ENCODE measurements at regions not wholly inside any gene's neighbourhood (a gene's known extent, or its start where the extent isn't known, plus 50 kb on each side); places are given as distances from the start of the nearest gene placed in this dataset.

DNA sequence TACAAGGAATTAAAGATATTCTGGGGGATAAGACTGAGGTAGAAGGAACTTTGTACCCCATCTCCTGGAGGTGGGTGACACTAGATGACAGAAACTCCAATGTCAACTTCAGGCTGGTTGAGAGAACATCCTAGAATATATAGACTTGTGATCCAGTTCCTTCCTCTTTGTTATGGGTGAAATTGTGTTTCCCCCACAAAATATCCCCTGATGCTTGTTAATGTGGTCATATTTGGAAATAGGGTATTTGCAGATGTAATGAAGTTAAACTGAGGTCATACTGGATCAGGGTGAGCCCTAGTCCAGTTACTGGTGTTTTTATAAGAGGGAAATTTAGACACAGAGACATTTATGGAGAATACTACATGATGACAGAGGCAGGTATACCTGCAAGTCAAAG, 114.0 kb upstream of the NAMPT start:
- no peak overlapping the region for H3K4me3 Mint-ChIP-seq
- H3K36me3 Mint-ChIP-seq = no peaks in the 10 kb centered on the region
- no peaks in the 10 kb centered on the region for H3K9me3 ChIP-seq (ENCODE audit: control insufficient read depth, insufficient read depth, low read length)
- H3K4me3 ChIP-seq (ENCODE audit: low read length) = no peak overlapping the region
- TF ChIP-seq, protein P1, sequence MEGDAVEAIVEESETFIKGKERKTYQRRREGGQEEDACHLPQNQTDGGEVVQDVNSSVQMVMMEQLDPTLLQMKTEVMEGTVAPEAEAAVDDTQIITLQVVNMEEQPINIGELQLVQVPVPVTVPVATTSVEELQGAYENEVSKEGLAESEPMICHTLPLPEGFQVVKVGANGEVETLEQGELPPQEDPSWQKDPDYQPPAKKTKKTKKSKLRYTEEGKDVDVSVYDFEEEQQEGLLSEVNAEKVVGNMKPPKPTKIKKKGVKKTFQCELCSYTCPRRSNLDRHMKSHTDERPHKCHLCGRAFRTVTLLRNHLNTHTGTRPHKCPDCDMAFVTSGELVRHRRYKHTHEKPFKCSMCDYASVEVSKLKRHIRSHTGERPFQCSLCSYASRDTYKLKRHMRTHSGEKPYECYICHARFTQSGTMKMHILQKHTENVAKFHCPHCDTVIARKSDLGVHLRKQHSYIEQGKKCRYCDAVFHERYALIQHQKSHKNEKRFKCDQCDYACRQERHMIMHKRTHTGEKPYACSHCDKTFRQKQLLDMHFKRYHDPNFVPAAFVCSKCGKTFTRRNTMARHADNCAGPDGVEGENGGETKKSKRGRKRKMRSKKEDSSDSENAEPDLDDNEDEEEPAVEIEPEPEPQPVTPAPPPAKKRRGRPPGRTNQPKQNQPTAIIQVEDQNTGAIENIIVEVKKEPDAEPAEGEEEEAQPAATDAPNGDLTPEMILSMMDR (IDR thresholded peaks at IDR 0.05) = no peak
- H3K27me3 Mint-ChIP-seq (ENCODE audit: low read depth in 2 of 2) = peaks cover 22 to 66% of the 10 kb centered on the region in 2 donors
- no peaks in the 10 kb centered on the region for H3K4me1 ChIP-seq (ENCODE audit: control insufficient read depth, insufficient read depth, low read length)
- peaks cover 7% of the 10 kb centered on the region for H3K27me3 ChIP-seq (ENCODE audit: control insufficient read depth, insufficient read depth, low read length)
- H3K4me1 Mint-ChIP-seq = no peaks in the 10 kb centered on the region
- intact Hi-C loops (cut with micrococcal nuclease) = no loop called here
- ATAC-seq (no peak), DNase-seq (no peak)
- no peak overlapping the region for H3K27ac ChIP-seq (ENCODE audit: low read length)
- peaks cover 0 to 4% of the 10 kb centered on the region in 2 donors for H3K9me3 Mint-ChIP-seq
- H3K36me3 ChIP-seq (ENCODE audit: control insufficient read depth, insufficient read depth, low read length) = no peaks in the 10 kb centered on the region
- no peak overlapping the region for H3K27ac Mint-ChIP-seq

DNA sequence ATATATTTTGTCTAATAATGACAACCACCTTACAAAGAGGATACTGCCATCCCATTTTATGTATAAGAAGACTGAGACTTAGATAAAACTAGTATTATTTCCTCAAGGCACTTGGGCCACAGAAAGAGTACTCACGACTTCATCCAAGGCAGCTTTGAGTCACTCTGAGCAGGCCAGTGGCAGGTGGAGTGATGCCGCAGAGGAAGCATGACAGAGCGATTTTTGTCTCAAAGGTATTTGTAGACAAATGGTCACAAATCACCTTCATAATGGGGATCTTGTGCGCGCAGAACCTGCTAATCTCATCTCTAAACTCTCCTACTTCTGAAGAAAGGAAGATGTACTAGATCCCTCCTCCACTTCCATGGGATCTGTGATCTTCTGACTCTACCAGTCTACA, 113.2 kb upstream of the NAMPT start:
- Histone ChIP-seq H3K36me3 (ENCODE audit: control insufficient read depth, insufficient read depth, low read length) (no peaks in the 10 kb centered on the region), H3K27me3 (ENCODE audit: control insufficient read depth, insufficient read depth, low read length) (peaks cover 6% of the 10 kb centered on the region), H3K9me3 (ENCODE audit: control insufficient read depth, insufficient read depth, low read length) (no peaks in the 10 kb centered on the region), H3K4me3 (ENCODE audit: low read length) (no peak overlapping the region), H3K27ac (ENCODE audit: low read length) (no peak overlapping the region), H3K4me1 (ENCODE audit: control insufficient read depth, insufficient read depth, low read length) (no peaks in the 10 kb centered on the region)
- 90% methylated on average over 5 of the region's 5 CpGs for WGBS (ENCODE audit: insufficient coverage)
- Mint-ChIP-seq H3K27me3 (ENCODE audit: low read depth in 2 of 2) (peaks cover 22 to 59% of the 10 kb centered on the region in 2 donors), H3K27ac (no peak overlapping the region), H3K4me1 (no peaks in the 10 kb centered on the region), H3K36me3 (no peaks in the 10 kb centered on the region), H3K4me3 (no peak overlapping the region), H3K9me3 (peaks cover 0 to 2% of the 10 kb centered on the region in 2 donors)
- intact Hi-C loops (cut with micrococcal nuclease) = no loop called here
- TF ChIP-seq, protein P1 (IDR thresholded peaks at IDR 0.05) = no peak
- DNase-seq (no peak), ATAC-seq (no peak)

DNA sequence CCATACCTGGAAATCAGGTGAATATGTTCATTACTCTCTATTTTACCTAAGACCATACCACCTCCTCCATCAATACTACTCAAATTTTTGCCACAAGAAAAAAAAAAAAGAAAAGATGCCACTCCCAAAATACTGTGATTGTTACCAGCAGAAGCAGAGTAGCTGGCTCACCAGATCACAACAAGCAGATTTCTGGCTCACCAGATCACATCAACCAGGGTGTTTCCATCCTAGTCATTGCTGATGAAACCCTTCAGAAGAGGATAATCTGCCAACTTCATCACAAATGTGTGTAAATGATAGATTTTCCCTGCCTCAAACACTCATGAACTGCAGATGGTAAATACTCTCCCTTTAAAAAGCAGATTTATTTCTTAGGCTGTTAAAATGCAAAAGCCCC, 109.7 kb upstream of the NAMPT start:
- TF ChIP-seq, protein P1 (IDR thresholded peaks at IDR 0.05) = no peak
- H3K9me3 Mint-ChIP-seq = peaks cover 0 to 2% of the 10 kb centered on the region in 2 donors
- no peaks in the 10 kb centered on the region for H3K36me3 Mint-ChIP-seq
- intact Hi-C loops (cut with micrococcal nuclease) = no loop called here
- Histone ChIP-seq H3K36me3 (ENCODE audit: control insufficient read depth, insufficient read depth, low read length) (no peaks in the 10 kb centered on the region), H3K27me3 (ENCODE audit: control insufficient read depth, insufficient read depth, low read length) (no peaks in the 10 kb centered on the region), H3K9me3 (ENCODE audit: control insufficient read depth, insufficient read depth, low read length) (no peaks in the 10 kb centered on the region), H3K27ac (ENCODE audit: low read length) (no peak overlapping the region), H3K4me3 (ENCODE audit: low read length) (no peak overlapping the region), H3K4me1 (ENCODE audit: control insufficient read depth, insufficient read depth, low read length) (no peaks in the 10 kb centered on the region)
- ATAC-seq = no peak
- no peak for DNase-seq
- H3K27ac Mint-ChIP-seq = no peak overlapping the region
- H3K27me3 Mint-ChIP-seq (ENCODE audit: low read depth in 2 of 2) = peaks cover 19 to 40% of the 10 kb centered on the region in 2 donors
- H3K4me1 Mint-ChIP-seq = no peaks in the 10 kb centered on the region
- H3K4me3 Mint-ChIP-seq = no peak overlapping the region

DNA sequence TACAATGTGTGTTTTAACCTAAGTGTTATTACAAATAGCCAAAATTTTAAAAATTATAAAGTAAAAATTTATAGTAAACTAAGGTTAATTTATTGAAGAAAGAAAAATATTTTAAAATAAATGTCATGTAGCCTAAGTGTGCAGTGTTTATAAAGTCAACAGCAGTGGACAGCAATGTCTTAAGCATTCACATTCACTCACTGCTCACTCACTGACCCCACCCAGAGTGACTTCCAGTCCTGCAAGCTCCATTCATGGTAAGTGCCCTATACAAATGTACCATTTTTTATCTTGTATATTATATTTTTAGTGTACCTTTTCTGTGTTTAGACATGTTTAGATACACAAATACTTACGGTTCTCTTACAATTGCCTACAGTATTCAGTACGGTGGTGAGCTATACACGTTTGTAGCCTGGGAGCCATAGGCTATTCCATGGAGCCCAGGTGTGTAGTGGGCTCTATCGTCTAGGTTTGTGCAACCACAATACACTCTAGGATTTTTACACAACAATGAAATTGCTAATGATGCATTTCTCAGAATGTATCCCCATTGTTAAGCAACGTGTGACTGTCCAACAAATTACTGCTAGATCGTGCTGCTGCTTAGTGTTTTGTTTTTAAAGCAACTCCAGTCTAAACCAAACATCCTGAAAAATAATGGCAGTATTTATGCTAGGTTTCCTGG, 108.9 kb upstream of the NAMPT start:
- Mint-ChIP-seq H3K4me3 (no peak overlapping the region), H3K36me3 (no peaks in the 10 kb centered on the region), H3K27ac (no peak overlapping the region), H3K9me3 (peaks cover 0 to 2% of the 10 kb centered on the region in 2 donors), H3K4me1 (no peaks in the 10 kb centered on the region), H3K27me3 (ENCODE audit: low read depth in 2 of 2) (peaks cover 16 to 32% of the 10 kb centered on the region in 2 donors)
- WGBS (ENCODE audit: insufficient coverage) = 88% methylated on average over 6 of the region's 6 CpGs
- Histone ChIP-seq H3K4me1 (ENCODE audit: control insufficient read depth, insufficient read depth, low read length) (no peaks in the 10 kb centered on the region), H3K36me3 (ENCODE audit: control insufficient read depth, insufficient read depth, low read length) (no peaks in the 10 kb centered on the region), H3K9me3 (ENCODE audit: control insufficient read depth, insufficient read depth, low read length) (no peaks in the 10 kb centered on the region), H3K4me3 (ENCODE audit: low read length) (no peak overlapping the region), H3K27ac (ENCODE audit: low read length) (no peak overlapping the region), H3K27me3 (ENCODE audit: control insufficient read depth, insufficient read depth, low read length) (no peaks in the 10 kb centered on the region)
- TF ChIP-seq, protein P1 (IDR thresholded peaks at IDR 0.05) = no peak
- no peak for ATAC-seq
- DNase-seq = no peak
- intact Hi-C loops (cut with micrococcal nuclease) = no loop called here
